ENCODE measurements at regions not wholly inside any gene's neighbourhood (a gene's known extent, or its start where the extent isn't known, plus 50 kb on each side); places are given as distances from the start of the nearest gene placed in this dataset.

- TF ChIP-seq CTCF (IDR thresholded peaks at IDR 0.05) (no peak), POLR2A (IDR thresholded peaks at IDR 0.05) (no peak), EP300 (IDR thresholded peaks at IDR 0.05) (no peak), POLR2AphosphoS5 (IDR thresholded peaks at IDR 0.05) (no peak)
Observed at GRCh38 chr3:70728311-70728710, 415.9 kb upstream of the MDFIC2 start.

Data from stomach (tissue), 4 donors.